HFFc6 (cell line): ENCODE measurements at regions not wholly inside any gene's neighbourhood (a gene's known extent, or its start where the extent isn't known, plus 50 kb on each side); places are given as distances from the start of the nearest gene placed in this dataset.

Source experiments
- DNase-seq: peaks from one replicate; pipeline ENCODE4 v3.0.0-alpha.2; 2018
- H3K27ac Mint-ChIP-seq: 2 replicates; pipeline ENCODE4 v1.8.0; 2020; ENCODE audit warnings: mild to moderate bottlenecking, mixed read lengths
- H3K27me3 Mint-ChIP-seq: 2 replicates; pipeline ENCODE4 v1.8.0; 2021; ENCODE audit warnings: mild to moderate bottlenecking, moderate library complexity, mixed read lengths; ENCODE audit not compliant: insufficient read depth
- H3K36me3 Mint-ChIP-seq: 2 replicates; pipeline ENCODE4 v1.8.0; 2021; ENCODE audit warnings: low read depth, mixed read lengths
- H3K4me1 Mint-ChIP-seq: 2 replicates; pipeline ENCODE4 v1.8.0; 2020; ENCODE audit warnings: low read depth, mixed read lengths
- H3K4me3 Mint-ChIP-seq: 2 replicates; pipeline ENCODE4 v1.8.0; 2020; ENCODE audit warnings: mild to moderate bottlenecking, moderate library complexity, mixed read lengths
- H3K9me3 Mint-ChIP-seq: 2 replicates; pipeline ENCODE4 v1.8.0; 2020; ENCODE audit warnings: mild to moderate bottlenecking, mixed read lengths
- CTCF ChIP-seq: fragments of 200-600 bp; sonication (generic); IDR thresholded peaks from 2 replicates; pipeline ENCODE4 v1.5.0; 2021; ENCODE audit warnings: antibody characterized with exemption, mild to moderate bottlenecking

GRCh38 chr2:21999522-21999921, 875.8 kb downstream of the TDRD15 start:
- H3K4me1 Mint-ChIP-seq = no peaks in the 10 kb centered on the region
- no peak overlapping the region for H3K4me3 Mint-ChIP-seq
- H3K27me3 Mint-ChIP-seq = no peaks in the 10 kb centered on the region
- no peak for TF ChIP-seq CTCF
- DNase-seq = no peak
- H3K27ac Mint-ChIP-seq = no peak overlapping the region
- H3K36me3 Mint-ChIP-seq = 0 out of 2 replicates have a peak, but pooled peaks cover 7% of the 10 kb centered on the region
- peaks cover 72% of the 10 kb centered on the region for H3K9me3 Mint-ChIP-seq

- peaks cover 64% of the 10 kb centered on the region for H3K9me3 Mint-ChIP-seq
- 0 out of 2 replicates have a peak, but pooled peaks cover 7% of the 10 kb centered on the region for H3K36me3 Mint-ChIP-seq
- no peak overlapping the region for H3K27ac Mint-ChIP-seq
- H3K4me3 Mint-ChIP-seq = no peak overlapping the region
- DNase-seq = no peak
- H3K4me1 Mint-ChIP-seq = no peaks in the 10 kb centered on the region
- no peaks in the 10 kb centered on the region for H3K27me3 Mint-ChIP-seq
- no peak for TF ChIP-seq CTCF
Measured at GRCh38 chr2:22002066-22002465, 878.3 kb downstream of the TDRD15 start.

DNA sequence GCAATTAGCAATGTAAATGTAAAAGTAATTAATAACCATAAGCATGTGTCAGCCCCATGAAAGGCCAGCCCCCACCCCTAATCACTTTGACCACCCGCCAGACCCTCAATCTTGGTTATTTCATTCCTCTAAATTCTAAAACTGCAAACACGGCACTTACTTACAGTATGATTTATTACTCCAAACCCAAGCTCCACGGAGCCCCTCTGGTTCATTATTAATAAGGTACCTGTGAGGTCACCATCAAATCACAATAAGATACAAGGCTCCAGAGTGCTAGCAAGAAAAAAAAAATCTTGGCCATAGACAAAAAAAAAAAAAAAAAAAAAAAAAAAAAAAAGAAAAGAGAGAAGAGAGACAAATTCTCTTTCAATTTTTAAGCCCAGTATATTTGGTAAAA, 879.5 kb downstream of the TDRD15 start:
- Mint-ChIP-seq H3K36me3 (0 out of 2 replicates have a peak, but pooled peaks cover 7% of the 10 kb centered on the region), H3K4me1 (no peaks in the 10 kb centered on the region), H3K27ac (no peak overlapping the region), H3K9me3 (peaks cover 68% of the 10 kb centered on the region), H3K27me3 (no peaks in the 10 kb centered on the region), H3K4me3 (no peak overlapping the region)
- DNase-seq = no peak
- no peak for TF ChIP-seq CTCF

GRCh38 chr2:22011048-22011447, 887.3 kb downstream of the TDRD15 start:
- Mint-ChIP-seq H3K36me3 (no peaks in the 10 kb centered on the region), H3K4me1 (no peaks in the 10 kb centered on the region), H3K27me3 (peaks cover 2% of the 10 kb centered on the region), H3K9me3 (peaks cover 65% of the 10 kb centered on the region), H3K27ac (no peak overlapping the region), H3K4me3 (no peak overlapping the region)
- DNase-seq = no peak
- no peak for TF ChIP-seq CTCF

DNA sequence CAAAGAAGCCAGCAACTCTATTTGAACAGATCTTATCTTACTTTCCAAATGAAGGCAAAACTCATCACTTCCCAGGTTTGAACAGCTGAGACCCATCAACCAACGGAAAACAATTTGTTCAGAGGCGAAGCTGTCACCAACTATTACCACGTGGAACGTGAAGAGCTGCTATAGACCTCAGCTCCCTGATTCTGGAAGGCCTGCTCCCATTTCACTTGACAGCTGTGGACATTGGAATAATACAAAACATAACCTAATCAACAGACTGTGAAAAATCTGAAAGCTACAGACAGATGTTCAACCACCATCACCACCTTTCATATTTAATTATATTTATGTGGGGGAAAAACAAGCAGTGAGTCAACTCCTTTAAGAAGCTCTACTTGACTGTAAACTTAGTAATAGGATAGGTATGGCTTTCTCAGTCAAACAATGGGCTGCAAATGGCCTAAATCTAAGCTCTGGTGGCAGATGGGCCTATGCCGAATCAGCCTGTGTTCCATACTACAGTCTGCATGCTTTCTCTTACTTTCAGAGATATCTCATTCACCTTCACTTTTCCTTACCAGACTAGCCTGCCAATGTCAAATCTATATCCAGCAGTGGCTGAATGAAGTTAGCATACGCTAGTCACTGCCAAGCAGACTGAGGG, 896.4 kb downstream of the TDRD15 start:
- H3K27me3 Mint-ChIP-seq = no peaks in the 10 kb centered on the region

More for the DNA sequence above, 896.4 kb downstream of the TDRD15 start:
- Mint-ChIP-seq H3K9me3 (peaks cover 38% of the 10 kb centered on the region), H3K27ac (no peak overlapping the region), H3K4me1 (no peaks in the 10 kb centered on the region), H3K36me3 (no peaks in the 10 kb centered on the region), H3K4me3 (no peak overlapping the region)
- no peak for TF ChIP-seq CTCF
- no peak for DNase-seq
